ENCODE measurements at regions not wholly inside any gene's neighbourhood (a gene's known extent, or its start where the extent isn't known, plus 50 kb on each side); places are given as distances from the start of the nearest gene placed in this dataset.

GRCh38 chr4:12979797-12980196, 504.3 kb downstream of the RAB28 start:
- no peak for TF ChIP-seq CTCF (IDR thresholded peaks at IDR 0.05; ENCODE audit: low read depth, low read length, missing control alignments)
- no peak overlapping the region for H3K4me3 ChIP-seq (replicated peaks; ENCODE audit: low read depth, low read length)
- DNase-seq (ENCODE audit: extremely low read depth, low read depth), result no peak

- no peak for DNase-seq (ENCODE audit: extremely low read depth, low read depth)
- no peak for TF ChIP-seq CTCF (IDR thresholded peaks at IDR 0.05; ENCODE audit: low read depth, low read length, missing control alignments)
- no peak overlapping the region for H3K4me3 ChIP-seq (replicated peaks; ENCODE audit: low read depth, low read length)
Observed at GRCh38 chr4:12978310-12978709, 505.8 kb downstream of the RAB28 start.

DNA sequence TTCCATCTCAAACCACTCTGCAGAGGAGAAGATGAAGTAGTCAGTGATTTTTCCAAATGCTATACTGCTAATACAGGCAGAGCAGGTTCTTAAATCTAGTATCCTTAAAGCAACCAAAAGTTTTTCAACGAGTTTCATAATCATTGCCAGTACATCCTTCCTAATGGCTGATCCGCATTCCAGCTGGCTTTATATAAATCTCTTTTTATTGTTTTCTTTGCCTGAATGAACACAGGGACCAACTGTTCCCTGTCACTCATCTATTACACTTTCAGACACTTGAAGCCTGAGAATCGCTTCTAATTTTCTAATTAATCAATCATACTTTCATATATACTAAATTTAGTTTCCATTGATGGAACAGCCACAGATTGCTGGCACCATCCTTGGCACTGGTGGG, 508.6 kb downstream of the RAB28 start:
- no peak for TF ChIP-seq CTCF (IDR thresholded peaks at IDR 0.05; ENCODE audit: low read depth, low read length, missing control alignments)

GRCh38 chr4:12973522-12973921, 510.6 kb downstream of the RAB28 start:
- no peak overlapping the region for H3K4me3 ChIP-seq (replicated peaks; ENCODE audit: low read depth, low read length)
- TF ChIP-seq CTCF (IDR thresholded peaks at IDR 0.05; ENCODE audit: low read depth, low read length, missing control alignments), result no peak
- no peak for DNase-seq (ENCODE audit: extremely low read depth, low read depth)

More for the DNA sequence above, 508.6 kb downstream of the RAB28 start:
- no peak for DNase-seq (ENCODE audit: extremely low read depth, low read depth)
- H3K4me3 ChIP-seq (replicated peaks; ENCODE audit: low read depth, low read length), result no peak overlapping the region

DNA sequence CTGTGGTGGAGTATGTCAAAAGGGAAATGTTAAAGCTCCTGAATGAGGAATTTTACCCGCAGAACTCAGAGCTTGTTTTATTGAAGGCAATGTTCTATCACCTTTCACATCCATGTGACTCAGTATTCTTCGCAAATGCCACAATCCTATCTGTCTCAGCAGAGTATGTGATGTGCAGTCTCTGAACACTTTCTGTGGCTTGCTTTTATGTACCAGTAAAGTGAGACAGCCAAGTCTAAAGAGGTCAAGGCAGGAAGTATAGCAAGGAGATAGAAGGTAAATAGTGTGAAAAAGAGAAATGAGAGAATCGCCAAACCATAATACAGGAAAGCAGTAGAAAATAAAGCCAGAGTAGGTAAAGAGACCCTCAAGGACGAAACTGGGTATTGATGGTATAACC, 515.8 kb downstream of the RAB28 start:
- no peak for DNase-seq (ENCODE audit: extremely low read depth, low read depth)
- TF ChIP-seq CTCF (IDR thresholded peaks at IDR 0.05; ENCODE audit: low read depth, low read length, missing control alignments), result no peak
- no peak overlapping the region for H3K4me3 ChIP-seq (replicated peaks; ENCODE audit: low read depth, low read length)

DNA sequence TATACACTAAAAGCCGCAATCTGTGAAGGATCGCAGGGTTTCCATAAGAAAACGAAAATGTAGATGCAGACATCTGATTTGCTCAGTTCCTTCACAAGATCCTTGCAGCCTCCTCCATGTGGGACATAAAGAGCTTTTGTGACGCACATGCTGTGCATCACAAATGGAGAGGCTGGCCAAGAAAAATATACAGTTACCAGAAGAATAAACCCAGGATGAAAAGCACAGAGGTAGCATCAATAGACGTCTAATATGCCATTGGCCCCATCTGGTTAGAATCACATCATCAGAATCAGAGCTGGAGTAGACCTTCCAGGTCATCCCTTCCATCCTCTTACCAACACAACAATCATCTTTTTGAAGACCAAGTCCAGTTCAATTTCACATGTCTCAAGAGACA, 517.4 kb downstream of the RAB28 start:
- TF ChIP-seq CTCF (IDR thresholded peaks at IDR 0.05; ENCODE audit: low read depth, low read length, missing control alignments), result no peak

DNA sequence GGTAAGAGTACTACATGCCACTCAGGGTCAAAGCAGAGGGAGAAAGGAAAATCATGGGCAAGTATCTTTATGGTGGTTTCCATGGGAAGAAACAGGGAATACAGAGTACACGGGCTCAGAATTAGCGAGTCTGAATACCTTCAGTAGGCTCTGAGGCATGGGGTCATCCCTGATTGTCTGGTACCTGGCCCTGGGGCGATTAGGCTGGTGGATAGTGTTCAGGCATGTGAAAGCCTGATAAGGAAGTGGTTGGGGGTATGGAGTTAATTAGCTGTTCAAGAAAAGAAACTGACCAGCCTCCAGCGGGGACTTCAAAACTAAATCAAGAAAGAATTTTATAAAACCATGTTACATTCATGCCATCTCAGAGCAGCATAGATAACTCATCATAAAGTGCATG, 518.8 kb downstream of the RAB28 start:
- no peak for DNase-seq (ENCODE audit: extremely low read depth, low read depth)
- H3K4me3 ChIP-seq (replicated peaks; ENCODE audit: low read depth, low read length), result no peak overlapping the region
- no peak for TF ChIP-seq CTCF (IDR thresholded peaks at IDR 0.05; ENCODE audit: low read depth, low read length, missing control alignments)

More for the DNA sequence above, 517.4 kb downstream of the RAB28 start:
- DNase-seq (ENCODE audit: extremely low read depth, low read depth), result no peak
- no peak overlapping the region for H3K4me3 ChIP-seq (replicated peaks; ENCODE audit: low read depth, low read length)

Measured in HFF-Myc (cell line).